ENCODE measurements at regions not wholly inside any gene's neighbourhood (a gene's known extent, or its start where the extent isn't known, plus 50 kb on each side); places are given as distances from the start of the nearest gene placed in this dataset.

DNA sequence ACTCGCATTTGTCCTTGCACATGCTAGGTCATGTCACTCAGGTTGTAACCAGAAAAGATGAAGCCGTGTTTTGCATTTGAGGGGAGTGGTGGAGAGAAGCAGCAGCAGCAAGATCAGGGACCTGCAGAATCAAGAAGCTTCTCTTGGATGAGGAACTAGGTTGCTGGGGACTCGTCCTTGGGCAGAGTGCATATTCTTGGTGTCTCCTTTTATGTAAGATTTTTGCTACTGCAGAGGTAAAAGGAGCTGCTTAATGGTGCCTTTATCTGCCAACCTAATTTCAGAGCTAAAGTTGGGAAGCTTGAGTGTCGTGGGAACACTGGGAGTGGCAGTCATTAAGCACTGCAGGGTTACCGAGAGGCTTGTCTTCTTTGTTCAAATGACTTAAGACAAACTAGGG, 236.5 kb downstream of the MAP2K4 start:
- Histone ChIP-seq H3K36me3 (ENCODE audit: insufficient read depth, low read length, poor library complexity, severe bottlenecking) (no peaks in the 10 kb centered on the region), H3K9me3 (ENCODE audit: low read depth, low read length, poor library complexity, severe bottlenecking) (peaks cover 6% of the 10 kb centered on the region), H3K4me1 (ENCODE audit: insufficient read depth, low read length, poor library complexity, severe bottlenecking) (no peaks in the 10 kb centered on the region), H3K4me3 (ENCODE audit: low read depth, low read length, poor library complexity, severe bottlenecking) (no peak overlapping the region), H3K27ac (ENCODE audit: low read depth, low read length, poor library complexity, severe bottlenecking) (no peak overlapping the region), H3K27me3 (replicated peaks; ENCODE audit: insufficient read depth, low read depth, low read length, poor library complexity) (peaks cover 10% of the 10 kb centered on the region)
- ChIA-PET CTCF (no interaction called here), POLR2A (ENCODE audit: low non-redundant PET) (no interaction called here)
- no peak for DNase-seq (ENCODE audit: low spot score)
- BruUV-seq (replicated peaks): no TSS peak
- TF ChIP-seq, protein P1, sequence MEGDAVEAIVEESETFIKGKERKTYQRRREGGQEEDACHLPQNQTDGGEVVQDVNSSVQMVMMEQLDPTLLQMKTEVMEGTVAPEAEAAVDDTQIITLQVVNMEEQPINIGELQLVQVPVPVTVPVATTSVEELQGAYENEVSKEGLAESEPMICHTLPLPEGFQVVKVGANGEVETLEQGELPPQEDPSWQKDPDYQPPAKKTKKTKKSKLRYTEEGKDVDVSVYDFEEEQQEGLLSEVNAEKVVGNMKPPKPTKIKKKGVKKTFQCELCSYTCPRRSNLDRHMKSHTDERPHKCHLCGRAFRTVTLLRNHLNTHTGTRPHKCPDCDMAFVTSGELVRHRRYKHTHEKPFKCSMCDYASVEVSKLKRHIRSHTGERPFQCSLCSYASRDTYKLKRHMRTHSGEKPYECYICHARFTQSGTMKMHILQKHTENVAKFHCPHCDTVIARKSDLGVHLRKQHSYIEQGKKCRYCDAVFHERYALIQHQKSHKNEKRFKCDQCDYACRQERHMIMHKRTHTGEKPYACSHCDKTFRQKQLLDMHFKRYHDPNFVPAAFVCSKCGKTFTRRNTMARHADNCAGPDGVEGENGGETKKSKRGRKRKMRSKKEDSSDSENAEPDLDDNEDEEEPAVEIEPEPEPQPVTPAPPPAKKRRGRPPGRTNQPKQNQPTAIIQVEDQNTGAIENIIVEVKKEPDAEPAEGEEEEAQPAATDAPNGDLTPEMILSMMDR (conservative IDR thresholded peaks at IDR 0.05; ENCODE audit: low read depth, low read length): no peak
- no peak for TF ChIP-seq EZH2 (IDR thresholded peaks at IDR 0.05; ENCODE audit: borderline replicate concordance, low read depth, low read length, poor library complexity, severe bottlenecking)
- intact Hi-C loops (cut with micrococcal nuclease; ENCODE audit: unreplicated experiment): loop anchor here (2.0 to 5.0 kb wide), 2 partner anchors 485 to 746 kb away; no protein-coding TSS in a partner anchor

DNA sequence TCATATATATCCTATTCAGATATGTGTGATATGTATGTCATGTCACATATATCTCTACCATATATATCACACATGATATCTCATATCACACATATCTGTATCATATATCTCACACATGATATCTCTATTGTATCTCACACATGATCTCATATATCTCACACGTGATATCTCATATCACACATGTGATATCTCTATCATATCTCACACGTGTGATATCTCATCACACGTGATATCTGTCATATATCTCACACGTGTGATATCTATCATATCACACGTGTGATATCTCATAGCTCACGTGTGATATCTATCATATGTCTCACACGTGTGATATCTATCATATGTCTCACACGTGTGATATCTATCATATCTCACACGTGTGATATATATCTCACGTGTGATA, 240.7 kb downstream of the MAP2K4 start:
- ChIA-PET CTCF (no interaction called here), POLR2A (ENCODE audit: low non-redundant PET) (no interaction called here)
- peaks cover 6% of the 10 kb centered on the region for H3K9me3 ChIP-seq (ENCODE audit: low read depth, low read length, poor library complexity, severe bottlenecking)
- no peaks in the 10 kb centered on the region for H3K4me1 ChIP-seq (ENCODE audit: insufficient read depth, low read length, poor library complexity, severe bottlenecking)
- DNase-seq (ENCODE audit: low spot score): no peak
- H3K36me3 ChIP-seq (ENCODE audit: insufficient read depth, low read length, poor library complexity, severe bottlenecking): no peaks in the 10 kb centered on the region
- H3K27me3 ChIP-seq (replicated peaks; ENCODE audit: insufficient read depth, low read depth, low read length, poor library complexity): no peaks in the 10 kb centered on the region
- intact Hi-C loops (cut with micrococcal nuclease; ENCODE audit: unreplicated experiment): loop anchor here (10.0 kb wide), 1 partner anchor 63 kb away; no protein-coding TSS in a partner anchor
- TF ChIP-seq, protein P1 (conservative IDR thresholded peaks at IDR 0.05; ENCODE audit: low read depth, low read length): no peak
- no peak for TF ChIP-seq EZH2 (IDR thresholded peaks at IDR 0.05; ENCODE audit: borderline replicate concordance, low read depth, low read length, poor library complexity, severe bottlenecking)
- H3K4me3 ChIP-seq (ENCODE audit: low read depth, low read length, poor library complexity, severe bottlenecking): no peak overlapping the region
- BruUV-seq (replicated peaks): no TSS peak
- no peak overlapping the region for H3K27ac ChIP-seq (ENCODE audit: low read depth, low read length, poor library complexity, severe bottlenecking)

DNA sequence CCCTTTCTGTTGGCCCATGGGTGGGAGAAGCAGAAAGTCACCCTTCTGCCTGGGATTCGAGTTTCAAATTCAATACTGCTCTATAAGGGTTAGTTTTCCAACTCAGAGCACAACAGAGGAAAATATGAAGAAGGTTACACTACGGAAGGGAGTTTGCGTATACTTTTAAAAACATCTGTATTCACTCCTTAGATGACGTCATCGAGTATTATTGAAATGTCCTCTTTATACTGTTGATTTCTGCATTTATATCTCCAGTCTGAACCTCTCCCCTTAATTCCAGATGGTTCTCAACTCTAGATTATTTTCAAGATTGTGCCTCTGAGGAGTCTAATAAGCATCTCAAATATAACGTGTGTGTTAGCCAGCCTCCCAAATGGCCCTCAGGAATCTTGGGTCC, 249.1 kb downstream of the MAP2K4 start:
- H3K4me1 ChIP-seq (ENCODE audit: insufficient read depth, low read length, poor library complexity, severe bottlenecking): no peaks in the 10 kb centered on the region
- no peak for TF ChIP-seq EZH2 (IDR thresholded peaks at IDR 0.05; ENCODE audit: borderline replicate concordance, low read depth, low read length, poor library complexity, severe bottlenecking)
- TF ChIP-seq, protein P1 (conservative IDR thresholded peaks at IDR 0.05; ENCODE audit: low read depth, low read length): no peak
- BruUV-seq (replicated peaks): no TSS peak
- H3K27me3 ChIP-seq (replicated peaks; ENCODE audit: insufficient read depth, low read depth, low read length, poor library complexity): peaks cover 4% of the 10 kb centered on the region
- H3K4me3 ChIP-seq (ENCODE audit: low read depth, low read length, poor library complexity, severe bottlenecking): no peak overlapping the region
- no peak overlapping the region for H3K27ac ChIP-seq (ENCODE audit: low read depth, low read length, poor library complexity, severe bottlenecking)
- H3K36me3 ChIP-seq (ENCODE audit: insufficient read depth, low read length, poor library complexity, severe bottlenecking): no peaks in the 10 kb centered on the region
- H3K9me3 ChIP-seq (ENCODE audit: low read depth, low read length, poor library complexity, severe bottlenecking): no peaks in the 10 kb centered on the region
- DNase-seq (ENCODE audit: low spot score): no peak
- ChIA-PET CTCF (no interaction called here), POLR2A (ENCODE audit: low non-redundant PET) (no interaction called here)
- intact Hi-C loops (cut with micrococcal nuclease; ENCODE audit: unreplicated experiment): loop anchor here (10.0 kb wide), 1 partner anchor 55 kb away; no protein-coding TSS in a partner anchor
